GM23248 (cell line): ENCODE measurements at regions not wholly inside any gene's neighbourhood (a gene's known extent, or its start where the extent isn't known, plus 50 kb on each side); places are given as distances from the start of the nearest gene placed in this dataset.
"Not testable (repeated sequence)": the region's sequence is repeated elsewhere in the genome, so short reads cannot be mapped to it uniquely, and the experiment has no call there.

Experiments
- DNase-seq: peaks from one replicate; pipeline ENCODE4 v3.0.0-alpha.2; 2015
- H2AFZ ChIP-seq: fragments of 200-600 bp; sonication (generic); 2 replicates; pipeline ENCODE4 v1.6.1; 2016; ENCODE audit warnings: antibody characterized with exemption
- H3F3A ChIP-seq: fragments of 200-600 bp; sonication (generic); 2 replicates; pipeline ENCODE4 v1.6.1; 2016; ENCODE audit warnings: mild to moderate bottlenecking, antibody characterized with exemption, mixed run types; ENCODE audit not compliant: insufficient read depth
- H3K27ac ChIP-seq: fragments of 200-600 bp; sonication (generic); 2 replicates; pipeline ENCODE4 v1.5.1; 2016; ENCODE audit warnings: mild to moderate bottlenecking
- H3K27me3 ChIP-seq: fragments of 200-600 bp; sonication (generic); replicated peaks from 2 replicates; pipeline ENCODE4 v1.6.1; 2016; ENCODE audit warnings: mild to moderate bottlenecking; ENCODE audit not compliant: insufficient read depth
- H3K36me3 ChIP-seq: fragments of 200-600 bp; sonication (generic); 2 replicates; pipeline ENCODE4 v1.6.1; 2016; ENCODE audit warnings: low read depth, mild to moderate bottlenecking
- H3K4me1 ChIP-seq: fragments of 200-600 bp; sonication (generic); 2 replicates; pipeline ENCODE4 v1.6.1; 2016; ENCODE audit warnings: mild to moderate bottlenecking; ENCODE audit not compliant: insufficient read depth
- H3K4me2 ChIP-seq: fragments of 200-600 bp; sonication (generic); one replicate; pipeline ENCODE4 v1.6.1; 2016; ENCODE audit warnings: mild to moderate bottlenecking; ENCODE audit not compliant: unreplicated experiment
- H3K4me3 ChIP-seq: fragments of 200-600 bp; sonication (generic); 2 replicates; pipeline ENCODE4 v1.5.1; 2016; ENCODE audit warnings: mild to moderate bottlenecking
- H3K79me2 ChIP-seq: fragments of 200-600 bp; sonication (generic); 2 replicates; pipeline ENCODE4 v1.6.1; 2016; ENCODE audit warnings: mild to moderate bottlenecking; ENCODE audit not compliant: insufficient read depth
- H3K9ac ChIP-seq: fragments of 200-600 bp; sonication (generic); 2 replicates; pipeline ENCODE4 v1.6.1; 2016; ENCODE audit warnings: mild to moderate bottlenecking
- H3K9me2 ChIP-seq: fragments of 200-600 bp; sonication (generic); 2 replicates; pipeline ENCODE4 v1.6.1; 2016; ENCODE audit warnings: mixed run types, mild to moderate bottlenecking, moderate library complexity; ENCODE audit not compliant: insufficient read depth
- H3K9me3 ChIP-seq: fragments of 200-600 bp; sonication (generic); one replicate; pipeline ENCODE4 v1.6.1; 2017; ENCODE audit warnings: low read depth
- H4K20me1 ChIP-seq: fragments of 200-600 bp; sonication (generic); 2 replicates; pipeline ENCODE4 v1.6.0; 2016; ENCODE audit not compliant: insufficient read depth
- EZH2 ChIP-seq: fragments of 200-600 bp; sonication (generic); IDR thresholded peaks from 2 replicates; pipeline ENCODE4 v1.6.1; 2018; ENCODE audit warnings: antibody characterized with exemption, mild to moderate bottlenecking; ENCODE audit not compliant: insufficient read depth, poor library complexity, severe bottlenecking
- EZH2phosphoT487 ChIP-seq: fragments of 200-600 bp; sonication (generic); IDR thresholded peaks from 2 replicates; pipeline ENCODE4 v1.6.1; 2018; ENCODE audit warnings: antibody characterized with exemption, moderate library complexity, mild to moderate bottlenecking, low read depth; ENCODE audit not compliant: insufficient read depth
- WGBS, 2 experiments: methylation state at CpG; one replicate each; pipeline ENCODE4 v1.1.6; 2015 to 2017; ENCODE audit warnings: low lambda C conversion rate in 2 of 2, low coverage in 1 of 2; ENCODE audit errors: missing lambda C conversion rate in 2 of 2; 5-methylcytosine and 5-hydroxymethylcytosine counted together
- in situ Hi-C: fragments of 300-500 bp; cut with MboI; formaldehyde crosslinking; loops from 2 replicates; pipeline ENCODE4 v1.15.0; 2020

DNA sequence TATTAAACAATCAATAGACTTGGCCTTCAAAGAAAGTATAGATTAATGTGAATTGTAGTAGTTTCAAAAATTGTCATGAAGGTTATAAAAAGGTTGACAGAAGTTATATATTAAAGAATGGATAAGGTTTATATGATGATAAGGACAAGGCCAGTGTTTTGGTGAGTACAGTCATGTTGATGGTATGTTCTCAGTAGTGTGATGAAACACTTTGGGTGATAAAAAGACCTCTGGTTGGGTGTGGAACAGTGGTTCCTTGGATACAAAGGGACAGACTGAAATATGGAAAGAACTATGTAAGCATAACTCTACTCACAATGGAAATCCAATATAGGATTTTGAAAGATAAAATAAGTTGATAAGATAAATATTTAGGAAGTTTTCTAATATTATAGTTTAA, 866.3 kb downstream of the ANKRD7 start:
- Histone ChIP-seq H4K20me1 (no peaks in the 10 kb centered on the region), H3K9me3 (no peaks in the 10 kb centered on the region), H3K27ac (no peak overlapping the region), H3K27me3 (no peaks in the 10 kb centered on the region), H3K36me3 (no peaks in the 10 kb centered on the region), H3K9ac (no peak overlapping the region), H3K9me2 (no peaks in the 10 kb centered on the region), H3K4me3 (no peak overlapping the region), H3F3A (no peaks in the 10 kb centered on the region), H2AFZ (no peak overlapping the region), H3K4me2 (no peak overlapping the region), H3K4me1 (no peaks in the 10 kb centered on the region), H3K79me2 (no peaks in the 10 kb centered on the region)
- no peak for DNase-seq
- TF ChIP-seq EZH2phosphoT487 (no peak), EZH2 (no peak)
- in situ Hi-C loops, result no loop called here

DNA sequence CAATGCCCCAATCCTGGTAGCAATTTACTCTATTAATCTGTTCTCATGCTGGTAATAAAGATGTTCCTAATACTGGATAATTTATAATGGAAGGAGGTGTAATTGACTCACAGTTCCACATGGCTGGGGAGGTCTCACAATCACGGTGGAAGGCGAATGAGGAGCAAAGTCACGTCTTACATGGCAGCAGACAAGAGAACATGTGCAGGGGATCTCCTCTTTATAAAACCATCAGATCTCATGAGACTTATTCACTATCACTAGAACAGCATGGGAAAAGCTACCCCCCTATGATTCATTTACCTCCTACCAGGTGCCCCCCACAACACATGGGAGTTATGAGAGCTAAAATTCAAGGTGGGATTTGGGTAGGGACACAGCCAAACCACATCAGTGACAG, 872.2 kb downstream of the ANKRD7 start:
- no peaks in the 10 kb centered on the region for H3K79me2 ChIP-seq
- TF ChIP-seq EZH2phosphoT487 (no peak), EZH2 (no peak)
- H3K9me3 ChIP-seq, result no peaks in the 10 kb centered on the region
- no peak overlapping the region for H3K9ac ChIP-seq
- H3K4me3 ChIP-seq, result no peak overlapping the region
- in situ Hi-C loops, result no loop called here
- no peaks in the 10 kb centered on the region for H3K4me1 ChIP-seq
- no peaks in the 10 kb centered on the region for H3K27me3 ChIP-seq
- no peak overlapping the region for H3K27ac ChIP-seq
- H3K36me3 ChIP-seq, result no peaks in the 10 kb centered on the region
- no peaks in the 10 kb centered on the region for H4K20me1 ChIP-seq
- H2AFZ ChIP-seq, result no peak overlapping the region
- no peak for DNase-seq
- no peaks in the 10 kb centered on the region for H3F3A ChIP-seq
- H3K4me2 ChIP-seq, result no peak overlapping the region
- 18 to 19% methylated on average over 3 of the region's 3 CpGs for WGBS, 2 experiments
- no peaks in the 10 kb centered on the region for H3K9me2 ChIP-seq

DNA sequence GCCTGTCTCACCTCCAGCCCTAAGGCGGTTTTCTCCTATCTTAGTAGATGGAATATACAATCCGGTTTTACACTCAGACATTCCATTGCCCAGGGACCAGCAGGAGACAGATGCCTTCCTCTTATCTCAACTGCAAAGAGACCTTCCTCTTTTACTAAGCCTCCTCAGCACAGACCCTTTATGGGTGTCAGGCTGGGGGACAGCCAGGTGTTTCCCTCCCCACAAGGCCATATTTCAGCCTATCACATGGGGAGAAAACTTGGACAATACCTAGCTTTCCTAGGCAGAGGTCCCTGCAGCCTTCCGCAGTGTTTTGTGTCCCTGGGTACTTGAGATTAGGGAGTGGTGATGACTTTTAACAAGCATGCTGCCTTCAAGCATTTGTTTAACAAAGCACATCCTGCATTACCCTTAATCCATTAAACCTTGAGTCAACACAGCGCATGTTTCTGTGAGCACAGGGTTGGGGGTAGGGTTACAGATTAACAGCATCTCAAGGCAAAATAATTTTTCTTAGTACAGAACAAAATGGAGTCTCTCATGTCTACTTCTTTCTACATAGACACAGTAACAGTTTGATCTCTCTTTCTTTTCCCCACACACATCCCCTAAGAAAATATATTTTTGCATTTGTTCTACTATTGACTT, 876.2 kb downstream of the ANKRD7 start:
- in situ Hi-C loops, H3K4me2 ChIP-seq: not testable (repeated sequence)
- 19 to 32% methylated on average over 4 of the region's 4 CpGs for WGBS, 2 experiments

DNA sequence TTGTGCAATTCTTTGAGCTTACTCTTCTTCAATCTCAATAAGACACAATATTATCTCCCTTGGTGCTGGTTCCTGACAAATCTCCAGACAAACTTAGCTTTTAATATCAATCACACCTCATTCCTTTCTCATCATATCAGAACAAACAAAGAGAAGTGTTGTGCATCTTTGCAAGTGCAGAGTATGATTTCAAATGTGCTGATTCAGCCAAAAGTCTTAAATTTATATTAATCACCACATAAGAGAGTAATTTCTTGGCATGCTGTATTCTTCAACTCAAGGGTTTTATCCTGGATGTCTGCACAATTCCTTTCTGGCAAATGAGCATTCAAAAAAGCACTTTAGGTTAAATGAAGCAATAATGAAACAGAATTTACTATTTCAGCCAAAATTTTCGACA, 877.8 kb downstream of the ANKRD7 start:
- in situ Hi-C loops, result no loop called here
- no peaks in the 10 kb centered on the region for H3K9me3 ChIP-seq
- no peak overlapping the region for H3K4me3 ChIP-seq
- H3K9me2 ChIP-seq, result no peaks in the 10 kb centered on the region
- H4K20me1 ChIP-seq, result no peaks in the 10 kb centered on the region
- WGBS, 2 experiments, result 10 to 33% methylated on average over 1 of the region's 1 CpG
- no peak overlapping the region for H3K27ac ChIP-seq
- H2AFZ ChIP-seq, result no peak overlapping the region
- H3F3A ChIP-seq, result no peaks in the 10 kb centered on the region
- TF ChIP-seq EZH2 (no peak), EZH2phosphoT487 (no peak)
- no peaks in the 10 kb centered on the region for H3K79me2 ChIP-seq
- H3K4me1 ChIP-seq, result no peaks in the 10 kb centered on the region
- DNase-seq, result no peak
- H3K36me3 ChIP-seq, result no peaks in the 10 kb centered on the region
- no peak overlapping the region for H3K9ac ChIP-seq
- no peaks in the 10 kb centered on the region for H3K27me3 ChIP-seq
- H3K4me2 ChIP-seq, result no peak overlapping the region

More for the DNA sequence above, 876.2 kb downstream of the ANKRD7 start:
- H3K79me2 ChIP-seq, H3K9me2 ChIP-seq, H3K36me3 ChIP-seq, H2AFZ ChIP-seq, H4K20me1 ChIP-seq, H3K27ac ChIP-seq, H3K4me3 ChIP-seq, DNase-seq, H3K4me1 ChIP-seq, H3F3A ChIP-seq, H3K9me3 ChIP-seq, H3K27me3 ChIP-seq, H3K9ac ChIP-seq: not testable (repeated sequence)

DNA sequence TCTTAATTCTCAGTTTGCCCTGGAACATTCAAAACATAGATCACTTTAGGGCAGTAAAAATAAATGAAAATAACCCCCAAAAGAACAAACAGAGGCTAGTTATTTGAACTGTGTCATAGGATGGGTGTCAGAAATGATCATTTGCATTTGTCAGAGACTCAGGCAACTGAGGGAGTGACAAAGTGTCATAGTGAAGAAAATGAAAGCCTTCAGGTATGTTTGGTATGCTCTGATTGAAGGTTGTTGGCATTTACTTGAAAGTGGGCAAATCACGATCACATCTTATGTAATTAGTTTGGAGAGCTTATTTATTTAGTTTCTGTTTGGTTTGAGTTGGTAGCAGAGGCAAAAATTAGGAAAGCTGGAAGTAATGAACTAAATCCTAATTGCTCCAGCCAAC, 880.9 kb downstream of the ANKRD7 start:
- Histone ChIP-seq H3K4me1 (no peaks in the 10 kb centered on the region), H3K27ac (no peak overlapping the region), H2AFZ (no peak overlapping the region), H3K27me3 (no peaks in the 10 kb centered on the region), H3K4me3 (no peak overlapping the region), H3K9me3 (no peaks in the 10 kb centered on the region), H3K79me2 (no peaks in the 10 kb centered on the region), H3K36me3 (no peaks in the 10 kb centered on the region), H4K20me1 (no peaks in the 10 kb centered on the region), H3K4me2 (no peak overlapping the region), H3K9me2 (no peaks in the 10 kb centered on the region), H3F3A (no peaks in the 10 kb centered on the region), H3K9ac (no peak overlapping the region)
- in situ Hi-C loops, result no loop called here
- TF ChIP-seq EZH2phosphoT487 (no peak), EZH2 (no peak)
- 0 to 3% methylated on average over 1 of the region's 1 CpG for WGBS, 2 experiments
- no peak for DNase-seq
